SK-N-SH (cell line): ENCODE measurements at regions not wholly inside any gene's neighbourhood (a gene's known extent, or its start where the extent isn't known, plus 50 kb on each side); places are given as distances from the start of the nearest gene placed in this dataset.

ENCODE experiments used
- CTCF ChIA-PET: fragments of 300-600, 350-600 bp; formaldehyde crosslinking; extraction: SDS; loops from one replicate; lab custom pipeline; 2021; lab: Yijun Ruan, JAX
- POLR2A ChIA-PET: fragments of 350-600 bp; sonication (Branson Sonifier 250); formaldehyde crosslinking; extraction: SDS; loops from one replicate; lab custom pipeline; 2020; ENCODE audit warnings: antibody characterized with exemption, inconsistent platforms; lab: Yijun Ruan, JAX
- DNase-seq: peaks from one replicate; pipeline ENCODE4 v3.0.0; 2012
- H2AFZ ChIP-seq: fragments of 200-600 bp; sonication (generic); 2 replicates; pipeline ENCODE4 v1.8.1; 2016; ENCODE audit warnings: antibody characterized with exemption, mild to moderate bottlenecking, low read depth
- H3F3A ChIP-seq: fragments of 200-600 bp; sonication (generic); replicated peaks from 2 replicates; pipeline ENCODE3; 2016; ENCODE audit warnings: antibody characterized with exemption, mild to moderate bottlenecking; ENCODE audit not compliant: insufficient read depth
- H3K27ac ChIP-seq, 2 experiments: fragments of 200-500 bp in 1 of 2; fragments of 200-600 bp in 1 of 2; sonication (Bioruptor generic) in 1 of 2; sonication (generic), shearing (Covaris generic) in 1 of 2; 2 replicates each; pipeline versions ENCODE4 v1.5.1 to v1.6.1; 2014 to 2016; ENCODE audit warnings: low read depth in 2 of 2, inconsistent platforms in 1 of 2, low read length in 1 of 2, mild to moderate bottlenecking in 1 of 2, mixed read lengths in 1 of 2
- H3K27me3 ChIP-seq: fragments of 200-600 bp; sonication (generic), shearing (Covaris generic); 2 replicates; pipeline ENCODE4 v1.6.1; 2016; ENCODE audit warnings: mixed run types; ENCODE audit not compliant: insufficient read depth
- H3K36me3 ChIP-seq, 2 experiments: fragments of 200-500 bp in 1 of 2; fragments of 200-600 bp in 1 of 2; sonication (Bioruptor generic) in 1 of 2; sonication (generic) in 1 of 2; replicated peaks in 1 of 2; 2 replicates each; pipeline versions ENCODE3 to v1.5.1; 2014 to 2016; ENCODE audit warnings: low read length in 1 of 2, mild to moderate bottlenecking in 1 of 2; ENCODE audit not compliant: insufficient read depth in 2 of 2, control insufficient read depth in 1 of 2
- H3K4me1 ChIP-seq, 2 experiments: fragments of 200-500 bp in 1 of 2; fragments of 200-600 bp in 1 of 2; sonication (Bioruptor generic) in 1 of 2; sonication (generic), shearing (Covaris generic) in 1 of 2; 2 replicates each; pipeline versions ENCODE4 v1.5.1 to v1.6.1; 2014 to 2016; ENCODE audit warnings: low read depth in 1 of 2, low read length in 1 of 2, mixed run types in 1 of 2; ENCODE audit not compliant: insufficient read depth in 2 of 2, control insufficient read depth in 1 of 2
- H3K4me2 ChIP-seq: fragments of 200-600 bp; sonication (generic), shearing (Covaris generic); 2 replicates; pipeline ENCODE4 v1.6.1; 2017; ENCODE audit warnings: mixed run types
- H3K4me3 ChIP-seq, 2 experiments: fragments of 200-500 bp in 1 of 2; fragments of 200-600 bp in 1 of 2; sonication (Bioruptor generic) in 1 of 2; sonication (generic), shearing (Covaris generic) in 1 of 2; 2 replicates each; pipeline versions ENCODE4 v1.5.1 to v1.8.1; 2014 to 2016; ENCODE audit warnings: low read depth in 2 of 2, inconsistent platforms in 1 of 2, low read length in 1 of 2, mild to moderate bottlenecking in 1 of 2, mixed read lengths in 1 of 2, moderate library complexity in 1 of 2
- H3K79me2 ChIP-seq: fragments of 200-600 bp; sonication (generic); 2 replicates; pipeline ENCODE4 v1.8.1; 2017; ENCODE audit warnings: mild to moderate bottlenecking; ENCODE audit not compliant: insufficient read depth
- H3K9ac ChIP-seq: fragments of 200-600 bp; sonication (generic); 2 replicates; pipeline ENCODE4 v1.6.1; 2017; ENCODE audit warnings: mixed run types
- H3K9me2 ChIP-seq: fragments of 200-600 bp; sonication (generic); 2 replicates; pipeline ENCODE4 v1.6.1; 2017; ENCODE audit warnings: mixed run types
- H3K9me3 ChIP-seq: fragments of 200-600 bp; sonication (generic); 2 replicates; pipeline ENCODE4 v1.6.1; 2017; ENCODE audit warnings: mixed run types, mild to moderate bottlenecking, moderate library complexity
- H4K20me1 ChIP-seq: fragments of 200-600 bp; sonication (generic); 2 replicates; pipeline ENCODE4 v1.6.1; 2017; ENCODE audit warnings: mild to moderate bottlenecking, mixed run types; ENCODE audit not compliant: insufficient read depth
- CHD2 ChIP-seq: fragments of 150-350 bp; IDR thresholded peaks from 2 replicates; pipeline ENCODE4 v1.6.1; 2018; ENCODE audit warnings: low read length; ENCODE audit not compliant: partially characterized antibody
- EP300 ChIP-seq, 2 experiments: IDR thresholded peaks; 2 replicates each; pipeline versions ENCODE4 v1.4.0 to v1.6.1; 2012; ENCODE audit warnings: borderline replicate concordance in 1 of 2, low read depth in 1 of 2, low read length in 1 of 2
- FOSL2 ChIP-seq: IDR thresholded peaks from 2 replicates; pipeline ENCODE4 v1.4.0; 2012; ENCODE audit warnings: low read depth, mild to moderate bottlenecking, moderate library complexity, borderline replicate concordance
- GATA2 ChIP-seq: sonication (generic); formaldehyde crosslinking; IDR thresholded peaks from 2 replicates; pipeline ENCODE4 v1.5.0; 2020; ENCODE audit warnings: mild to moderate bottlenecking, missing genetic modification reagents
- JUND ChIP-seq: IDR thresholded peaks from 2 replicates; pipeline ENCODE4 v1.4.0; 2012
- MAX ChIP-seq: IDR thresholded peaks from 2 replicates; pipeline ENCODE4 v1.4.0; 2012; ENCODE audit warnings: low read depth
- MEF2A ChIP-seq: IDR thresholded peaks from 2 replicates; pipeline ENCODE4 v1.4.0; 2012; ENCODE audit warnings: low read depth, borderline replicate concordance
- MXI1 ChIP-seq: IDR thresholded peaks from 2 replicates; pipeline ENCODE4 v1.6.1; 2012; ENCODE audit warnings: mild to moderate bottlenecking, low read depth, low read length, improper control_type of control experiment
- NRF1 ChIP-seq: IDR thresholded peaks from 2 replicates; pipeline ENCODE4 v1.6.1; 2012; ENCODE audit warnings: low read depth, mild to moderate bottlenecking, low read length
- POLR2AphosphoS5 ChIP-seq: IDR thresholded peaks from 2 replicates; pipeline ENCODE4 v1.6.1; 2012; ENCODE audit warnings: low read depth, low read length
- RAD21 ChIP-seq: IDR thresholded peaks from 2 replicates; pipeline ENCODE4 v1.6.1; 2012; ENCODE audit warnings: mild to moderate bottlenecking, low read length
- RCOR1 ChIP-seq: fragments of 150-350 bp; IDR thresholded peaks from 2 replicates; pipeline ENCODE4 v1.6.1; 2017; ENCODE audit warnings: antibody characterized with exemption, low read length
- RXRA ChIP-seq: IDR thresholded peaks from 2 replicates; pipeline ENCODE4 v1.4.0; 2012; ENCODE audit warnings: low read depth, mild to moderate bottlenecking, borderline replicate concordance
- SIN3A ChIP-seq: IDR thresholded peaks from 2 replicates; pipeline ENCODE4 v1.6.1; 2012; ENCODE audit warnings: low read depth, mild to moderate bottlenecking, low read length, moderate library complexity, borderline replicate concordance
- SMC3 ChIP-seq: IDR thresholded peaks from 2 replicates; pipeline ENCODE4 v1.6.1; 2012; ENCODE audit warnings: low read depth, low read length, improper control_type of control experiment
- TAF1 ChIP-seq: IDR thresholded peaks from 2 replicates; pipeline ENCODE4 v1.6.1; 2012; ENCODE audit warnings: low read depth, mild to moderate bottlenecking, low read length, moderate library complexity, borderline replicate concordance
- TCF12 ChIP-seq: IDR thresholded peaks from 2 replicates; pipeline ENCODE4 v1.4.0; 2012
- USF1 ChIP-seq: IDR thresholded peaks from 2 replicates; pipeline ENCODE4 v1.4.0; 2012; ENCODE audit warnings: low read depth, borderline replicate concordance
- USF2 ChIP-seq: fragments of 150-350 bp; IDR thresholded peaks from 2 replicates; pipeline ENCODE4 v1.6.1; 2017; ENCODE audit warnings: antibody characterized with exemption, low read length, low read depth, borderline replicate concordance
- YY1 ChIP-seq: IDR thresholded peaks from 2 replicates; pipeline ENCODE4 v1.4.0; 2012; ENCODE audit warnings: low read depth, mild to moderate bottlenecking
- WGBS: methylation state at CpG from one replicate; pipeline ENCODE4 v1.1.6; 2017; ENCODE audit warnings: low lambda C conversion rate; 5-methylcytosine and 5-hydroxymethylcytosine counted together

- Histone ChIP-seq H3K9me3 (no peaks in the 10 kb centered on the region), H3K4me3 (no peak overlapping the region), H3K27me3 (peaks cover 32% of the 10 kb centered on the region), H3K9ac (no peak overlapping the region), H3K36me3 (no peaks in the 10 kb centered on the region), H2AFZ (no peak overlapping the region), H3K27ac (no peak overlapping the region), H3F3A (no peaks in the 10 kb centered on the region), H3K4me2 (no peak overlapping the region), H3K9me2 (no peaks in the 10 kb centered on the region), H3K4me1 (no peaks in the 10 kb centered on the region), H4K20me1 (no peaks in the 10 kb centered on the region), H3K79me2 (no peaks in the 10 kb centered on the region)
- TF ChIP-seq USF1 = no peak
- no peak for TF ChIP-seq JUND
- TF ChIP-seq POLR2AphosphoS5 = no peak
- TF ChIP-seq MAX = no peak
- TF ChIP-seq SIN3A = no peak
- TF ChIP-seq MEF2A = no peak
- TF ChIP-seq SMC3 = no peak
- no peak for TF ChIP-seq GATA2 (CRISPR knock-in tag)
- no peak for TF ChIP-seq RXRA
- TF ChIP-seq CHD2 = no peak
- no peak for TF ChIP-seq RCOR1
- no peak for TF ChIP-seq TAF1
- TF ChIP-seq USF2 = no peak
- TF ChIP-seq RAD21 = no peak
- TF ChIP-seq YY1 = no peak
- TF ChIP-seq MXI1 = no peak
- ChIA-PET CTCF (interaction anchor here (0.8 to 1.3 kb wide), 5 partner anchors 11 to 715 kb away, joined by 3 to 5 read pairs (median 3); no protein-coding TSS in a partner anchor), POLR2A (no interaction called here)
- WGBS = 26% methylated on average over 8 of the region's 8 CpGs
- no peak for DNase-seq
Observed at GRCh38 chr16:87234601-87235000, 82.6 kb downstream of the C16orf95 start.

- ChIA-PET POLR2A (no interaction called here), CTCF (no interaction called here)
- no peak overlapping the region for H3K27ac ChIP-seq
- DNase-seq = no peak
- no peaks in the 10 kb centered on the region; a peak in 1 of 4 replicates for H3K4me1 ChIP-seq
- H2AFZ ChIP-seq = no peak overlapping the region
- WGBS = 46% methylated on average over 13 of the region's 15 CpGs
- no peak overlapping the region for H3K4me3 ChIP-seq
- H4K20me1 ChIP-seq = no peaks in the 10 kb centered on the region
- H3F3A ChIP-seq = no peaks in the 10 kb centered on the region
- no peaks in the 10 kb centered on the region for H3K36me3 ChIP-seq
- H3K27me3 ChIP-seq = peaks cover 39% of the 10 kb centered on the region
- H3K9ac ChIP-seq = no peak overlapping the region
- no peaks in the 10 kb centered on the region for H3K79me2 ChIP-seq
- no peak for TF ChIP-seq YY1
- TF ChIP-seq TAF1 = no peak
- TF ChIP-seq TCF12 = no peak
- no peak for TF ChIP-seq USF2
- TF ChIP-seq EP300 (IDR thresholded peaks at IDR 0.05; ENCODE audit: borderline replicate concordance in 1 of 2, low read depth in 1 of 2, low read length in 1 of 2) = no peak
- no peak for TF ChIP-seq MAX
- TF ChIP-seq FOSL2 = no peak
- no peak for TF ChIP-seq NRF1
- no peak overlapping the region for H3K4me2 ChIP-seq
- H3K9me2 ChIP-seq = no peaks in the 10 kb centered on the region
- no peaks in the 10 kb centered on the region for H3K9me3 ChIP-seq
Observed at GRCh38 chr16:87235810-87236515, 81.2 kb downstream of the C16orf95 start.
